ENCODE measurements at regions not wholly inside any gene's neighbourhood (a gene's known extent, or its start where the extent isn't known, plus 50 kb on each side); places are given as distances from the start of the nearest gene placed in this dataset.

DNA sequence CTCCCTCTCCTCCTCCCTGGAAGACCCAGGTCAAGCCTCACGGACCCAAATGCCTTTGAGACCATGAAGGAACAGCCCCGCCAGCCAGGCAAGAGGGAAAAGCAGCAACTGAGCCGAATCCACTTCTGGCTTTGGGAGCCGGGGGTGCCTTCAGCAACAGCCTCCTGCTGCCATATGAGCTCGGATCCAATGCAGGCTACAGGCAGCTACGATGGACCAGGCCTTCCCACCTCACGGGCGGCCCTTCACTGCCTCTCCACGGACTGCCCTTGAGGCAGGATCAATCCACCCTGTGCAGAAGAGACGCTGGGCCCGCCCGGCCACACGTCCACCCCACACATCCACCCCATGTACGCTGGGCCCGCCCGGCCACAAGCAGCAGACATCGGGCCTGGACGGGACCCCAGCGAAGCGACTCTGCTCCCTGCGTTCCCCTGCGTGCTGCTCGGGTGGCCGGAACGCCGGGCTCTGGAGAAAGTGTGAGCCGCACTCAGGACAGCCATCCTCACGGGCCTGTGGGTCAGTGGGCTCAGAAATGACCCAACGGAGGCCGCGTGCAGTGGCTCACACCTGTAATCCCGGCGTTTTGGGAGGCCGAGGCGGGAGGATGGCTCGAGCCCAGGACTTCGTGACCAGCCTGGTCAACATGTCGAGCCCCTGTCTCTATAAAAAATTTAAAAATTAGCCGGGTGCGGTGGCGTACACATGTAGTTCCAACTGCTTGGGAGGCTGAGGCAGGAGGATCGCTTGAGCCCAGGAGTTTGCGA lies 82.0 kb downstream of the FOXL3 start:
- DNase-seq: no peak

- DNase-seq: no peak
Observed at GRCh38 chr7:372546-372931, 82.6 kb downstream of the FOXL3 start.

DNA sequence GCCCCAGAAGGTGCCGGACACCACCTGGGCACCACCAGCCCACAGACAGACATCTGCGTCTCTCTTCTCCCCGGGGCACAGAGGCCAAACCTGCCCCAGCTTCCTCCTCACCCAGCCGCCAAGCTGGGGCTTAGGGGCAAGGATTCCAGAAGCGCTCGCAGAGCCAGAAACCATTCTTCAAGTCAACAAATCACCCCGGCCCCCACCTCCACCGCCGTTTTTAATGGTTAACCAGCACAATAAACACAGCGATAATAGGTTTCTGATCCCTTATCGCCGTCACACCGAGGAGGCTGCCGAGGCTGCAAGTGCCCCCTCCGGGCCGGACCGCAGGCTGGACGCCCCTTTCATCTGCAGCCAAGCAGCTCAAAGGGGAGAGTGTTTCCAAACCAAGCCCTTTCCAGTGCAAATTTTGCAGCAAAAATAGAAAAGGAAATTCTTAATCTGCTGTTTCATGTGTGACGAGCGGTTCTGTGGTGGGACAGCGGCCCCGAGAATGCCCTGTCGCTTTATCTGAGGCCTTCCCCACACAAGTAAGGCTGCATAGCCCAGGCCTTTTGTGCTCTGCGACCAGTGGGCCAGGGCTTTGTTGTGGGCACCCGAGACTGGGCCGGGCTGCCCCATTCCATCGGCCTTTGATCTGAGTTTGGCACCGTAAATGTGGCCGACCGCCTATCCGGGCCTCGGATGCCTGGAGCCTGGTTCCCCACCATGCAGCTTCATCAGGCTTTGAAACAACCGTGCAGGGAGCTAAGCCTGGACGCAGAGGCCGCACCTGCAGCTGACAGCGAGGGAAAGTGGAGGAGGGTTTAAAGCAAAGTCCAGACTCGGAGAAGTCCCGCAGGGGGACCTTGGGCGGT lies 83.2 kb downstream of the FOXL3 start:
- no peak for DNase-seq

- no peak for DNase-seq
Observed at GRCh38 chr7:373818-374705, 84.1 kb downstream of the FOXL3 start.

DNA sequence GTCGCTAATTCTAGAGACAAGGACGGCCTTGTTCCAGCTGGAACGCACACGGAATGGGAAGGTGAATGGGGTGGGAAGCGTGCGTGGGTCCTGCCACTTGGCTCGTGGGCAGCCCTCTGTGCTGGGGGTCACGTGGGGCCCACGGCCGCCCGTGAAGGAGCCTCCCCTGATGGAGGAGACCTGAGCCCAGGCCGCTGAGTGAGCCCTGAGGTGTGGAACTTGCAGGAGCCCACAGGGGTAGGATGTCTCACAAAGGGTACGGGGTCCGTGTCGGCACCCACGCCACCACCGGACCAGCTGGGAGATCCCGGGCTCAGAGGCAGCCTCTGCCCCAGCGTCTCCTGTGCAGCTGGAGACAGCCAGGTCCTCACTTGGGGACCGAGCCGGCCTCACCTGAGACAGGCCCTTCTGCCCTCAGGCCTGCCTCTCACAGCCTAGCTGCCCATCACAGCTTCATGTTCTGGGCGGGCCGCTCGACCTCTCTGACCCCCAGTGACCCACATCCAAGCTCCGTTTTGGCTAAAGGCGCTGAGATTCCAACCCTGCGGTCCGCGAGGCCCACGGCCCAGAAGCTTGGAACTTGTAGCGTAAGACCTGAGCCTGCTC lies 84.8 kb downstream of the FOXL3 start:
- DNase-seq: no peak

DNA sequence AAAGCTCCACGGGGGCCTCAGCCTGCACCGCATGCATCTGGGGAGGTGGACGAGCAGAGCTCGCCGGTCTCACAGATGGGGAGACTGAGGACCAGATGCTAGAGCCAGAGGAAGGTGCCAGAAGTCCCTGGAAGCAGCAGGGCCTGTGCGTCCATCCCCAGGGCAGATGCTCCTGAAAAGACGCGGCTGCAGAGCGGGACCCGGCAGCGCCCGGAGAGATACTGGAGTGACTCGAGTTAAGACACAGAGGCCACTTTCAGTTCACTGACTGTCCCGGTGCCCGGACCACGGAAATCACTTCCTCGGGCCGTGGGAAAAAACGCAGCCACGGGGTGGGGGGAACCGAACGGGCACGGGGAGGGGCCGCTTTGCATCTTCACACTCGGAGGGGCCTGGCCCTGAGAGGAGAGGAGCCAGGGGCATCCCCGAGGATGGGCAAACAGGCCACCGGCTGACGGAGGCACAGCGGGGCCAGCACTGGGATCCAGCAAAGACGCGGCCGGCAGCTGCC lies 85.4 kb downstream of the FOXL3 start:
- no peak for DNase-seq

DNA sequence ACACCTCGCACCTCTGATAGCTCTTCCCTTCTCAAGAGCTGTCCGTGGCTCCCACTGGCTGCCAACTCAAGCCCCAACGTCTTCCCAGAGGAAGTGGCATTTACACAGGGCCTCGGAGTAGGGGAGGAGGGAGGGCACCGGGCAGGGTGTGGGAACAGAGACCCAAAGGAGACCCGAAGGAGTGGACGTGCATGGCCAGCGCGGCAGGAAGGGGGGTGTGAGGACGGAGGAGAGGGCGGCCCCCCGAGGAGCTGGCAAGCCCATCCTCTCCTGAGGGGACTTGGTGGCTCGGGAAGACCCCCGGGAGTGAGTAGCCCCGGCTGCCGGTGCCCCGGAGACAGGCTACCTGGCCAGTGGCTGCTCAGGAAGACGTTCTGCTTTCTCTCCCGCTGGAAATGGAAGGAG lies 85.9 kb downstream of the FOXL3 start:
- DNase-seq: no peak

DNA sequence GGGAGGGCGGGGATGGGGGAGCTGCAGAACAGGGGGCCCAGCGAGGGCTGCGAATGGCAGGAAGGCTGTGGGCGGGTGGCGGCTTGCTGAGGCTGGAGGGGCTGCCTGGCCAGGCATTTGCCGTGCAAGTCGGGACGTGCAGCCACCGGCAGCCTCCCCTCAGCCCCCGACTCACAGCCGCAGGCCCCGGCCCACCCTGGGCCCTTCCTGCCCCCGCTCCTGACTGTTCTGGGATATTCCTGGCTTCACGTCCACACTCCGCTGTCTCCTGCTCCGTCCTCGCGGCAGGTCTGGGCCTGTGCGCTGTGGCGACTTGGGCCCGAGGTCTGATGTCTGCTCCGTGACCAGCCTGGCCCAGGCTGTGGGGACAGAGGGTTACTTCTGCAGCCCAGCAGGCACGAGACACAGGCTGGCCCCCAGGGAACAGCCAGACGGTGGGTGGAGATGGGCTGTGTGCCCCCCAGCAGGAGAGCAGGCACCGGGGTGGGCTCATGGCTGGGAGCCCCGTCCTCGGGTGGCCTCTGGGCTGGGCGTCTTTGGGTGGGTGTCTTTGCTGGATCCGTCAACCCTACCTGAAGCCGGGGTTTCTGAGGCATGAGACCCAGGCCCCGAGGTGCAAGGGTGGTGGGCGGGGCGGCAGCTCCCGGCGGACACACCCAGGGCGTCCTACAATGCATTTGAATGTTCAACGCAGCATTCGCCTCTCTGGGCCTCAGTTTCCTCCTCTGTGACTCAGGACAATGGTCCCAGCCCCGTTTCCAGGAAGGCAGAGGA lies 86.5 kb downstream of the FOXL3 start:
- no peak for DNase-seq

DNA sequence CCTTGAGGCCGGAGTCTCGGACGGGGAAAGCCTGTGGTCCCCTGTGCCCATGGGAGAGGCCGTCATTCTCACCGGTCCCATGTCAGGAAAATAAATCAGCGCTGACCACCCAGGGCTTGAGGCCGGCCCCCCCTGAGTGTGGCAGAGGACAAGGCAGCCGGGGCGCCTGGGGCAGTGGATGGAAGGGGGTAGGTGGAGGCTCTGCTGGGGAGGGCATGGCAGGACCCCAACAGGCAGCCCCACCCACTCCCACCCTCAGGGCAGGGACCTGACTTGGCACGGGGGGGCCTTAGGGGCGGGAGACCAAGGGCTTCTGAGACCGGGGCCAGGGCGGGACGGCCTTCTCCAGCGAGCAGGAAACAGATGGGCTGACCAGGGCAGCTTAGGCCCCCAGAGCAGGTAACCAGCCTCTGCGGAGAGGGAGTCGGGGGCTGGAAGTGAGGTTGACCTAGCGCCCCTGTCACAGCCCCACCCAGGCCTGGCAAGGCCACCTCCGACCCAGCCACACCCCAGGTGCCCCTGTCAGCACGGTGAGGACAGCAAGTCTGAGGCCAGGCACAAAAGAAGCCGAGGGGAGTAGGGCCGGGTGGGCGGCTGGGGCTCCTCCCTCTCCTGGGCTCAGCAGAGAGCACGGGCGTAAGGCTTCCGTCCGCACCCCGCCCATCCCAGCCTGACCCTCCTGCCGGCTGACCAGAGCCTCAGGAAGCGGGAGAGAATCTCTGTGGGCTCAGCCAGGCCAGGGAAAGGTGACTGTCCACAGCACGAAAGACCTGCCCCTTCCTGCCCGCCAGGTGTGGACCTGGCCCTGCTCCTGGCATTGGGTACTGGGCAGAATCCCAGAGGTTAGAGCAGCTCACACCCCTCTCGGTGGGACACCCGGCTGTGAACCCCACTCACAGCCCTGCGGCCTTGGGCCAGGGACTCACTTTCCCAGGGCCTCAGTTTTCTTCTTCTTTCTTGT lies 87.4 kb downstream of the FOXL3 start:
- no peak for DNase-seq

GRCh38 chr7:378041-378420 lies 88.1 kb downstream of the FOXL3 start:
- no peak for DNase-seq

DNA sequence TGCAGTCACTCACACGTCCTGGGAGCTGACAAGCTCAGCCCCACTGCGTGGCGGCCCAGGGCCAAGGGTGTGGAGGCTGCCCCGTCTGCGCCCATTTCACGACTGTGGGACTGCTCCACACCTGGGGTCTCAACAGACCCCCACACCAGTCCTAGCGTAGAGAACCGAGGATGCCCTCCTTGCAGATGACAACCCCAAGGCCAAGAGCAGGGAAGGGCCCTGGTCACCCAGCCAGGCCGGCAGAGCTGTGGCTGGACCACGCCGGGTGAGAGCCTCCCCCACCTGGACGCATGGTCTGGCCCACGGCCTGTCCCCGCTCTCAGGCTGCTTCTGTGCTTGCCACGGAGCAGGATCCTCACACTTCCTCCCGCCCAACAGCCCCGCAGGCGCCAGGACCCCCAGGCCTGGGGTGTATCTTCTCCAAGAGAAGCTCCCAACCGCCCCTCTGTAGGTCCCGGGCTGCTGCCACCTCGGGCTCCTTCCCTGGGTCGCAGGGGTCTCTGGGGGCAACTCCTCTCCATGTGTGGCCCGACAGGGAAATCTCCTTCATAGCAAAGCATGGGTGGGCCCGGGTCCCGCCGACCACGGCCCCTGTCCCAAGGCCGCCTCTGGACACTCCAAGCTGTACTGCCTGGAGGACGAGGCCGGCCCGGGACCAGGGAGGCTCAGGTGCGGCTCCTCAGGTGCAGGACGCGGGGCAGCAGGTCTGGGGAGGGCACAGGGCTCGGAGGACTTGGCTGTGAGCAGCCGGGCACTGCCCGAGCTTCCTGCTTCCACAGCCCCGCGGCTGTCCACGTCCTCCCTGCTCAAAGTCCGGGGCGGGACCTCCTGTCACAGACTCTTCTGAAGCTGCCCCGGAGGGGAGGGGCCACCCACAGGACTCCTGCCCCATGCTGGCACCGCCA lies 88.8 kb downstream of the FOXL3 start:
- DNase-seq: no peak

DNA sequence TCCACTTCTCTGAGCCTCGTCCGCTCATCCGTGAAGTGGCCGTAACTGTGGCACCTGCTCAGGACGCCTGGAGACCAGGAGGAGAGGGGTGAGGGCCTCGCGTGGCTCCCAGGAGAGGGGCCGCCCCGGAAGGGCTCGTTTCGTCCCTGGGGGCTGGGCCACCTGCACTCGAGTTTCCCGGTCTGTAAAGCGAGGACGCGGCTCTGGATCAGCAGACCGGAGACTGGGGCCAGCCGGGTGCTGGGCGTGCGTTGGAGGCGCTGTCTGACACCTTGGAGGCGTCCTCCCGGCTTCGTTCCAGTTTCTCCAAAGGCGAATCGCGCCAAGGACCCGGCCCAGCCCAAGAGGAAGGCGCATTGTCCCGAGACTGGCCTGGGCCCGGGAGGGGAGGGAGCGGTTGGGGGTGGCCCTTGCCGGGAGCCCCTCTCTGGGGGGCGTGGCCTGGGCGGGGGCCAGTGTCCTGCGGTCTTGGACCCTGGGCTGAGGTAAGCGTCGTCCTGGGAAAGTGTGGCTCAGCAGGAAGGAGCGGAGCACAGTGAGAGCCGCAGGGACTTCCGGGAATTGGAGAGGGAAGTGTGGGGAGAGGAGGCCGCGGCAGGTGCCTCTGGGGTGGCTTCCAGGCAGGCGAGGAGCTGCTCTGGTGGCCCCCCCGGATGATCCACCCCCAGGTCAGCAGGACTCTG lies 89.6 kb downstream of the FOXL3 start:
- DNase-seq: no peak

DNA sequence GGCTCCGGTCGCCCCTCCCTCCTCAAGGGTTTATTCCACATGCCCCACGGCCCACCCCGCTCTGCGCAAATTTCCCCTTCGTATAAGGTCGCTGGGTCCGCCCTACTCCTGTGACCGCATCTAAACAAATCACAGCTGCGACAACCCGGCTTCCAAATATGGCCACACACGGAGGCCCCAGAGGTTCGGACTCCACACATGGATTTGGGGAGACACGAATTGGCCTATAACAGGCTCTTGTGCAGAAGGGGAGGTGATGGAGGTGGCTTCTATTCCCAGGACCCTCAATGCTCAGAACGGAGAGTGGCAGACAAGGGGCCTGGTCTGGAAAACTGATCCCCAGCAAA lies 90.1 kb downstream of the FOXL3 start:
- no peak for DNase-seq

- DNase-seq: no peak
Observed at GRCh38 chr7:380711-381210, 90.8 kb downstream of the FOXL3 start.

GRCh38 chr7:381211-382042 lies 91.5 kb downstream of the FOXL3 start:
- no peak for DNase-seq

- DNase-seq: no peak
Observed at GRCh38 chr7:382043-382400, 92.1 kb downstream of the FOXL3 start.

- DNase-seq: no peak
Observed at GRCh38 chr7:386385-386784, 96.4 kb downstream of the FOXL3 start.

All from inflammatory macrophage treated with lipopolysaccharide for 4 hours (primary cell).